IPS DF 4.7 (cell line): ENCODE measurements at regions not wholly inside any gene's neighbourhood (a gene's known extent, or its start where the extent isn't known, plus 50 kb on each side); places are given as distances from the start of the nearest gene placed in this dataset.
"Not testable (repeated sequence)": the region's sequence is repeated elsewhere in the genome, so short reads cannot be mapped to it uniquely, and the experiment has no call there.

ENCODE experiments used
- DNase-seq: peaks from one replicate; pipeline ENCODE4 v3.0.0-alpha.2; 2013; ENCODE audit warnings: low spot score; ENCODE audit errors: extremely low read depth

- no peak for DNase-seq
Observed at GRCh38 chr3:177835917-177836316, 638.6 kb upstream of the TBL1XR1 start.

GRCh38 chr3:177836671-177837070, 639.4 kb upstream of the TBL1XR1 start:
- DNase-seq: no peak

- DNase-seq: no peak
Observed at GRCh38 chr3:177837951-177838655, 640.8 kb upstream of the TBL1XR1 start.

GRCh38 chr3:177838766-177839350, 641.6 kb upstream of the TBL1XR1 start:
- no peak for DNase-seq

- DNase-seq: no peak
Observed at GRCh38 chr3:177842302-177842701, 645.0 kb upstream of the TBL1XR1 start.

GRCh38 chr3:177842743-177843734, 645.8 kb upstream of the TBL1XR1 start:
- no peak for DNase-seq

GRCh38 chr3:177852001-177852807, 654.9 kb upstream of the TBL1XR1 start:
- no peak for DNase-seq

- no peak for DNase-seq
Observed at GRCh38 chr3:177855021-177855420, 657.7 kb upstream of the TBL1XR1 start.

GRCh38 chr3:177860184-177860583, 662.9 kb upstream of the TBL1XR1 start:
- DNase-seq: no peak

- no peak for DNase-seq
Observed at GRCh38 chr3:177862962-177863491, 665.7 kb upstream of the TBL1XR1 start.

GRCh38 chr3:177871267-177871666, 665.0 kb upstream of the KCNMB2 start:
- not testable (repeated sequence) for DNase-seq

- DNase-seq: no peak
Observed at GRCh38 chr3:177878192-177878591, 658.0 kb upstream of the KCNMB2 start.

GRCh38 chr3:177878957-177879356, 657.3 kb upstream of the KCNMB2 start:
- DNase-seq: no peak

- no peak for DNase-seq
Observed at GRCh38 chr3:177881351-177881750, 654.9 kb upstream of the KCNMB2 start.

GRCh38 chr3:177882124-177882648, 654.0 kb upstream of the KCNMB2 start:
- DNase-seq: no peak

- DNase-seq: no peak
Observed at GRCh38 chr3:177883091-177883490, 653.1 kb upstream of the KCNMB2 start.

GRCh38 chr3:177883957-177884356, 652.3 kb upstream of the KCNMB2 start:
- no peak for DNase-seq

GRCh38 chr3:177885063-177885462, 651.2 kb upstream of the KCNMB2 start:
- no peak for DNase-seq

- DNase-seq: no peak
Observed at GRCh38 chr3:177886501-177886900, 649.7 kb upstream of the KCNMB2 start.

GRCh38 chr3:177887475-177887874, 648.8 kb upstream of the KCNMB2 start:
- DNase-seq: no peak

GRCh38 chr3:177889161-177889560, 647.1 kb upstream of the KCNMB2 start:
- no peak for DNase-seq
